ENCODE measurements at regions not wholly inside any gene's neighbourhood (a gene's known extent, or its start where the extent isn't known, plus 50 kb on each side); places are given as distances from the start of the nearest gene placed in this dataset.

GRCh38 chr12:28770322-28770721 is 378.8 kb upstream of the FAR2 start:
- TF ChIP-seq, protein P1, sequence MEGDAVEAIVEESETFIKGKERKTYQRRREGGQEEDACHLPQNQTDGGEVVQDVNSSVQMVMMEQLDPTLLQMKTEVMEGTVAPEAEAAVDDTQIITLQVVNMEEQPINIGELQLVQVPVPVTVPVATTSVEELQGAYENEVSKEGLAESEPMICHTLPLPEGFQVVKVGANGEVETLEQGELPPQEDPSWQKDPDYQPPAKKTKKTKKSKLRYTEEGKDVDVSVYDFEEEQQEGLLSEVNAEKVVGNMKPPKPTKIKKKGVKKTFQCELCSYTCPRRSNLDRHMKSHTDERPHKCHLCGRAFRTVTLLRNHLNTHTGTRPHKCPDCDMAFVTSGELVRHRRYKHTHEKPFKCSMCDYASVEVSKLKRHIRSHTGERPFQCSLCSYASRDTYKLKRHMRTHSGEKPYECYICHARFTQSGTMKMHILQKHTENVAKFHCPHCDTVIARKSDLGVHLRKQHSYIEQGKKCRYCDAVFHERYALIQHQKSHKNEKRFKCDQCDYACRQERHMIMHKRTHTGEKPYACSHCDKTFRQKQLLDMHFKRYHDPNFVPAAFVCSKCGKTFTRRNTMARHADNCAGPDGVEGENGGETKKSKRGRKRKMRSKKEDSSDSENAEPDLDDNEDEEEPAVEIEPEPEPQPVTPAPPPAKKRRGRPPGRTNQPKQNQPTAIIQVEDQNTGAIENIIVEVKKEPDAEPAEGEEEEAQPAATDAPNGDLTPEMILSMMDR (IDR thresholded peaks at IDR 0.05; ENCODE audit: poor library complexity, severe bottlenecking) = no peak
- TF ChIP-seq MXI1 (conservative IDR thresholded peaks at IDR 0.05; ENCODE audit: poor library complexity, severe bottlenecking) (no peak), POLR2AphosphoS5 (IDR thresholded peaks at IDR 0.05) (no peak), TAF1 (IDR thresholded peaks at IDR 0.05; ENCODE audit: low read depth) (no peak), REST (IDR thresholded peaks at IDR 0.05; ENCODE audit: borderline replicate concordance) (no peak)
